HepG2 (cell line): ENCODE measurements at regions not wholly inside any gene's neighbourhood (a gene's known extent, or its start where the extent isn't known, plus 50 kb on each side); places are given as distances from the start of the nearest gene placed in this dataset.
"Not testable (repeated sequence)": the region's sequence is repeated elsewhere in the genome, so short reads cannot be mapped to it uniquely, and the experiment has no call there.

ENCODE experiments used
- ATAC-seq: fragments of 200-7000 bp; cut with Tn5 transposase; 3 replicates; pipeline ENCODE4 v1.9.1; 2020; ENCODE audit warnings: mild to moderate bottlenecking, moderate library complexity
- BruUV-seq: library from RNA; stranded (reverse); fragments of 400-500 nt; replicated peaks from 2 replicates; lab custom pipeline; 2021; lab: Mats Ljungman, UMichigan
- CTCF ChIA-PET: fragments of 300-600 bp; formaldehyde crosslinking; extraction: SDS; loops from one replicate; lab custom pipeline; 2021; ENCODE audit warnings: low total read pairs, inconsistent platforms, low intra/inter-chr PET ratio; lab: Yijun Ruan, JAX
- POLR2A ChIA-PET: fragments of 350-600 bp; sonication (Branson Sonifier 250); formaldehyde crosslinking; loops from one replicate; lab custom pipeline; 2020; ENCODE audit warnings: antibody characterized with exemption, inconsistent platforms; lab: Yijun Ruan, JAX
- DNase-seq: peaks from one replicate; pipeline ENCODE4 v3.0.0-alpha.2; 2015; ENCODE audit warnings: low spot score
- FAIRE-seq: peaks from 3 replicates; lab custom pipeline; 2011; peaks lifted over from hg19 to GRCh38; lab: Jason Lieb, UNC
- H2AFZ ChIP-seq: one replicate; pipeline ENCODE4 v1.6.1; 2011; ENCODE audit warnings: low read length, inconsistent platforms
- H3K27ac ChIP-seq: fragments of 300-600 bp; 3 replicates; pipeline ENCODE4 v1.8.0; 2011; ENCODE audit warnings: mixed run types, mild to moderate bottlenecking, mixed read lengths, low read length, inconsistent platforms; ENCODE audit not compliant: insufficient read depth; ENCODE audit errors: extremely low read length
- H3K27me3 ChIP-seq, 2 experiments: fragments of 200-600 bp in 1 of 2; 2 replicates in 1 of 2; 3 replicates in 1 of 2; pipeline versions ENCODE4 v1.6.0 to v1.8.0; 2011; ENCODE audit warnings: low read length in 2 of 2, mild to moderate bottlenecking in 2 of 2, moderate library complexity in 2 of 2, inconsistent platforms in 1 of 2; ENCODE audit not compliant: insufficient read depth in 2 of 2, control insufficient read depth in 1 of 2
- H3K36me3 ChIP-seq, 2 experiments: fragments of 200-600 bp in 1 of 2; replicated peaks in 1 of 2; 2 replicates in 1 of 2; 3 replicates in 1 of 2; pipeline versions ENCODE4 v1.5.1 to v1.8.0; 2011; ENCODE audit warnings: low read length in 2 of 2, inconsistent platforms in 1 of 2; ENCODE audit not compliant: insufficient read depth in 2 of 2, control insufficient read depth in 1 of 2
- H3K4me1 ChIP-seq: 2 replicates; pipeline ENCODE4 v1.5.1; 2012; ENCODE audit warnings: low read length, inconsistent platforms; ENCODE audit not compliant: insufficient read depth
- H3K4me2 ChIP-seq: 2 replicates; pipeline ENCODE4 v1.6.0; 2011; ENCODE audit warnings: low read depth, low read length, inconsistent platforms
- H3K4me3 ChIP-seq, 3 experiments: fragments of 200-600 bp in 1 of 3; sonication (generic), shearing (Covaris generic) in 1 of 3; replicated peaks in 1 of 3; 2 replicates each; pipeline ENCODE4 v1.5.1; 2011 to 2016; ENCODE audit warnings: low read length in 3 of 3, inconsistent platforms in 2 of 3, low read depth in 2 of 3, mild to moderate bottlenecking in 2 of 3, control low read depth in 1 of 3, mixed read lengths in 1 of 3; ENCODE audit not compliant: insufficient read depth in 1 of 3
- H3K79me2 ChIP-seq: one replicate; pipeline ENCODE4 v1.6.1; 2011; ENCODE audit warnings: low read length, inconsistent platforms; ENCODE audit not compliant: insufficient read depth
- H3K9ac ChIP-seq: 2 replicates; pipeline ENCODE4 v1.6.0; 2011; ENCODE audit warnings: mild to moderate bottlenecking, low read depth, low read length, inconsistent platforms; ENCODE audit not compliant: insufficient read depth
- H3K9me3 ChIP-seq: 2 replicates; pipeline ENCODE4 v1.5.1; 2012; ENCODE audit warnings: mild to moderate bottlenecking, low read length
- H4K20me1 ChIP-seq: 2 replicates; pipeline ENCODE4 v1.6.0; 2011; ENCODE audit warnings: inconsistent platforms, mild to moderate bottlenecking, low read length, moderate library complexity; ENCODE audit not compliant: insufficient read depth
- WGBS: methylation state at CpG from one replicate; pipeline ENCODE4 v1.1.6; 2017; ENCODE audit warnings: low lambda C conversion rate; 5-methylcytosine and 5-hydroxymethylcytosine counted together
- in situ Hi-C: cut with HindIII; loops from 2 replicates; pipeline ENCODE4 v1.10.0; 2017; ENCODE audit warnings: low pct_unique_long_range_greater_than_20kb; ENCODE audit not compliant: extremely low pct_ligation_motif_present
- intact Hi-C: fragments of 100-400 bp; cut with micrococcal nuclease; formaldehyde crosslinking; loops from one replicate; pipeline ENCODE4 v1.10.0; 2022; ENCODE audit not compliant: unreplicated experiment

- H3K4me2 ChIP-seq, DNase-seq, FAIRE-seq: not testable (repeated sequence)
Measured at GRCh38 chr7:6953798-6954181, 127.7 kb upstream of the CCZ1B start.

DNA sequence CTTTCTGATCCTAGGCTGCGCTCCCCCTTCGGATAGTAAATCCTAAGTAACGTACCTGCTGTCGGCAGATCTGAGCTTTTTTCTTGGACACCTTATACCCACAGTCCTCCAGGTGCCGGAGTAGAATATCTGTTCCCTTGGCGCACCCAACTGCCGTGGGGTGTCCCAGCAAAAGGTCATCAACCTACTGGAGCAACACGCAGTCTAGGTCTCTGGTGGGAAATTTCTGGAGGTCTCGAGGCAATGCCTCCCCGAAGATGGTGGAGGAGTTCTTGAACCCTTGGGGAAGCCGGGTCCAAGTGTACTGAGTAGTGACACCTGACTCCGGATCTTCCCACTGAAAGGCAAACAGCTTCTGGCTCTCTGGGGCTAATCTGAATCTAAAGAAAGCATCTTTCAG is 129.3 kb upstream of the CCZ1B start:
- H3K4me1 ChIP-seq, H2AFZ ChIP-seq, BruUV-seq, FAIRE-seq, H3K36me3 ChIP-seq, H3K79me2 ChIP-seq, H3K4me2 ChIP-seq, H3K27me3 ChIP-seq, POLR2A ChIA-PET, H3K27ac ChIP-seq, H3K9ac ChIP-seq, H3K4me3 ChIP-seq, ATAC-seq, in situ Hi-C loops, H3K9me3 ChIP-seq, CTCF ChIA-PET, intact Hi-C loops, DNase-seq, H4K20me1 ChIP-seq: not testable (repeated sequence)
- WGBS: 54% methylated on average over 12 of the region's 12 CpGs

More at GRCh38 chr7:6953798-6954181, 127.7 kb upstream of the CCZ1B start:
- H3K4me1 ChIP-seq, H3K36me3 ChIP-seq, H3K4me3 ChIP-seq, H2AFZ ChIP-seq, ATAC-seq, H4K20me1 ChIP-seq, H3K79me2 ChIP-seq, intact Hi-C loops, POLR2A ChIA-PET, in situ Hi-C loops, BruUV-seq, H3K27ac ChIP-seq, H3K9ac ChIP-seq, CTCF ChIA-PET, H3K9me3 ChIP-seq, H3K27me3 ChIP-seq: not testable (repeated sequence)
- WGBS: 71% methylated on average over 6 of the region's 10 CpGs

DNA sequence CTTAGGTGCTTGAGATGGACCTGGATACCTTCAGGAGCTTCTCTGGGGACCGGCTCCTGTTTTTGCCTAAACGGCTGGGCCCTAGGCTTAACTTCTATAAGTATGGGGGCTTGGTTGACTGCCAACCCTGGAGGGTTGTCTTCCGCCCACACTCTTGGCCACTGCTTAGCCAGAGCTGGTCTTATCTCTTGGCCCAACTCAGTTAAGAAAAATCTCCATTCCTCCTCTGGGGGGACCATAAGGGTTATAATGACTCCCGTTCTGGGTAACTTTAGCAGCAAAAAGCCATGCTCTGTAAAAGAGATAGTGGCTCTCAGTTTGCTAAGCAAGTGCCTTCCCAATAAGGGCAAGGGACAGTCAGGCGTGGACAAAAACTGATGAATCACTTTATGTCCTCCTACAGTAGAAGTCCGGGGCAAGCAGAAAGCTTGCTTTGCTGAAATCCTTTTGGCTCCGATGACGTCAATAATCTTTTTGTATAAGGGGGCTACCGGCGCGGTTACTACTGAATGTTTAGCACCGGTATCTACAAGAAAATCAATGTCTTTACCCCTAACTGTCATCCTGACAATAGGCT is 130.0 kb upstream of the CCZ1B start:
- BruUV-seq, H3K79me2 ChIP-seq, ATAC-seq, H3K36me3 ChIP-seq, H3K27me3 ChIP-seq, H4K20me1 ChIP-seq, H3K4me3 ChIP-seq, in situ Hi-C loops, H3K4me1 ChIP-seq, H3K9me3 ChIP-seq, H3K9ac ChIP-seq, POLR2A ChIA-PET, intact Hi-C loops, CTCF ChIA-PET, FAIRE-seq, H2AFZ ChIP-seq, H3K27ac ChIP-seq, H3K4me2 ChIP-seq, DNase-seq: not testable (repeated sequence)
- 82% methylated on average over 10 of the region's 12 CpGs for whole genome bisulfite sequencing

DNA sequence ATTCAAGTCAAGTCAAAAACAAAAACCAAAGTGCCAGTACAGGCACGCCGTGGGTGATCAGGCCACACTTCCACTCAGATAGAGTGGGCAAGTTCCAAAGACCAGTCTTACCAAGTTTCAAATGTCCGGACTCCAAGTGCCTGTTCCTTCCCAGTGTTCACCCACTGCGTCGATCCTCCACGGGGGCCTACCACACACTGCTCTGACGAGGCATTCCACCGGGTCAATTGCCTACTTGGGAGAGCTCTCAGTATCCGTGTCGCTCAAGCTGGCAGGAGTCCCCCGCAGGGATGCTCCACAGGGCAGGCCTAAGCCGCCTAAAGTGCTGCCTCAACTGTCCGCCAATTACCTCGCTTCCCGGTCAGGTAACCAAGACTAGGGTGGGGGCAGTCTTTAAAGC is 132.3 kb upstream of the CCZ1B start:
- WGBS: 75% methylated on average over 9 of the region's 15 CpGs
- POLR2A ChIA-PET, H3K4me1 ChIP-seq, H3K9ac ChIP-seq, H2AFZ ChIP-seq, ATAC-seq, H3K27me3 ChIP-seq, intact Hi-C loops, H3K4me2 ChIP-seq, H3K79me2 ChIP-seq, in situ Hi-C loops, FAIRE-seq, BruUV-seq, CTCF ChIA-PET, H3K9me3 ChIP-seq, H3K27ac ChIP-seq, DNase-seq, H3K4me3 ChIP-seq, H4K20me1 ChIP-seq, H3K36me3 ChIP-seq: not testable (repeated sequence)
